Esophagus squamous epithelium (tissue), 4 donors: ENCODE measurements at regions not wholly inside any gene's neighbourhood (a gene's known extent, or its start where the extent isn't known, plus 50 kb on each side); places are given as distances from the start of the nearest gene placed in this dataset.

Experiments
- CTCF ChIP-seq, 6 experiments: fragments of 450-650 bp in 4 of 6; fragments of 200-600 bp in 2 of 6; sonication (generic) in 2 of 6; IDR thresholded peaks; one replicate each; pipeline ENCODE4 v1.5.1; 2016 to 2019; ENCODE audit warnings: antibody characterized with exemption in 6 of 6, mild to moderate bottlenecking in 4 of 6, moderate library complexity in 4 of 6
- POLR2A ChIP-seq, 4 donors: fragments of 450-650 bp; IDR thresholded peaks; one replicate each; pipeline ENCODE4 v1.6.1; 2017; ENCODE audit warnings: antibody characterized with exemption in 4 of 4, mild to moderate bottlenecking in 4 of 4, moderate library complexity in 3 of 4

- TF ChIP-seq CTCF (IDR thresholded peaks at IDR 0.05) (no peak), POLR2A (IDR thresholded peaks at IDR 0.05) (no peak)
Observed at GRCh38 chr4:125517831-125518230, 203.1 kb downstream of the FAT4 start.
